Adrenal gland (tissue), 5 donors: ENCODE measurements at regions not wholly inside any gene's neighbourhood (a gene's known extent, or its start where the extent isn't known, plus 50 kb on each side); places are given as distances from the start of the nearest gene placed in this dataset.

Source experiments
- CTCF ChIP-seq, 6 experiments: fragments of 450-650 bp in 4 of 6; fragments of 200-600 bp in 2 of 6; sonication (generic) in 1 of 6; IDR thresholded peaks; 1 replicate in 5 of 6; 2 replicates in 1 of 6; pipeline versions ENCODE4 v1.5.1 to v1.8.0; 2016 to 2021; ENCODE audit warnings: antibody characterized with exemption in 6 of 6, mild to moderate bottlenecking in 2 of 6, moderate library complexity in 1 of 6
- POLR2A ChIP-seq, 2 donors: fragments of 450-650 bp; IDR thresholded peaks; one replicate each; pipeline ENCODE4 v1.6.1; 2017; ENCODE audit warnings: antibody characterized with exemption in 2 of 2, mild to moderate bottlenecking in 2 of 2, moderate library complexity in 1 of 2
- donor health status: DM: no; HTN: no; CAD: no.

- TF ChIP-seq CTCF (IDR thresholded peaks at IDR 0.05) = no peak
- TF ChIP-seq POLR2A (IDR thresholded peaks at IDR 0.05) = no peak
Measured at GRCh38 chr12:124159655-124160054, 135.2 kb upstream of the RFLNA start.
